CD4-positive, alpha-beta T cell treated with Interferon gamma for 1 hour (primary cell): ENCODE measurements at regions not wholly inside any gene's neighbourhood (a gene's known extent, or its start where the extent isn't known, plus 50 kb on each side); places are given as distances from the start of the nearest gene placed in this dataset.

ENCODE experiments used
- DNase-seq: peaks from one replicate; pipeline ENCODE4 v3.0.0-alpha.2; 2020

GRCh38 chr12:111073370-111073769 lies 153.0 kb upstream of the MYL2 start:
- DNase-seq: no peak

GRCh38 chr12:111072299-111072698 lies 151.9 kb upstream of the MYL2 start:
- no peak for DNase-seq

GRCh38 chr12:111069886-111070285 lies 149.5 kb upstream of the MYL2 start:
- no peak for DNase-seq

- peak; percentile 49 for DNase-seq
Measured at GRCh38 chr12:111068290-111068689, 147.9 kb upstream of the MYL2 start.

- no peak for DNase-seq
Measured at GRCh38 chr12:111067498-111067897, 147.1 kb upstream of the MYL2 start.

- DNase-seq: no peak
Measured at GRCh38 chr12:111066744-111067437, 146.5 kb upstream of the MYL2 start.

GRCh38 chr12:111064982-111065381 lies 144.6 kb upstream of the MYL2 start:
- no peak for DNase-seq

- no peak for DNase-seq
Measured at GRCh38 chr12:111064154-111064553, 143.8 kb upstream of the MYL2 start.

GRCh38 chr12:111063295-111064026 lies 143.1 kb upstream of the MYL2 start:
- no peak for DNase-seq

- DNase-seq: no peak
Measured at GRCh38 chr12:111057701-111058425, 137.5 kb upstream of the MYL2 start.

- peak; percentile 67 for DNase-seq
Measured at GRCh38 chr12:111056618-111057521, 136.5 kb upstream of the MYL2 start.

- no peak for DNase-seq
Measured at GRCh38 chr12:111055181-111055880, 135.0 kb upstream of the MYL2 start.

- DNase-seq: no peak
Measured at GRCh38 chr12:111048991-111049390, 128.6 kb upstream of the MYL2 start.

GRCh38 chr12:111046896-111047295 lies 126.5 kb upstream of the MYL2 start:
- no peak for DNase-seq

- DNase-seq: no peak
Measured at GRCh38 chr12:111045941-111046340, 125.6 kb upstream of the MYL2 start.

GRCh38 chr12:111041091-111041490 lies 120.7 kb upstream of the MYL2 start:
- DNase-seq: no peak

GRCh38 chr12:111040690-111041089 lies 120.3 kb upstream of the MYL2 start:
- no peak for DNase-seq

GRCh38 chr12:111038941-111039340 lies 118.6 kb upstream of the MYL2 start:
- no peak for DNase-seq

GRCh38 chr12:111038077-111038476 lies 117.7 kb upstream of the MYL2 start:
- no peak for DNase-seq

GRCh38 chr12:111037047-111037446 lies 116.7 kb upstream of the MYL2 start:
- no peak for DNase-seq

- no peak for DNase-seq
Measured at GRCh38 chr12:111035578-111036301, 115.4 kb upstream of the MYL2 start.
